Endothelial cell of umbilical vein (primary cell): ENCODE measurements at regions not wholly inside any gene's neighbourhood (a gene's known extent, or its start where the extent isn't known, plus 50 kb on each side); places are given as distances from the start of the nearest gene placed in this dataset.

Experiments used
- BruUV-seq: library from RNA; stranded (reverse); fragments of 400-500 nt; replicated peaks from 2 replicates; lab custom pipeline; 2021; lab: Mats Ljungman, UMichigan
- CTCF ChIA-PET: fragments of 300-600, 350-600 bp; sonication (Branson Sonifier 250); formaldehyde crosslinking; loops from one replicate; lab custom pipeline; 2021; ENCODE audit warnings: antibody characterized with exemption, inconsistent platforms; lab: Charles Lee
- POLR2A ChIA-PET: fragments of 300-600, 350-600 bp; sonication (Branson Sonifier 250); formaldehyde crosslinking; loops from one replicate; lab custom pipeline; 2021; ENCODE audit warnings: antibody characterized with exemption, inconsistent platforms; lab: Charles Lee
- DNase-seq: peaks from one replicate; pipeline ENCODE4 v3.0.0-alpha.2; 2011; ENCODE audit warnings: low read depth, low spot score
- FAIRE-seq: peaks from 2 replicates; lab custom pipeline; 2011; peaks lifted over from hg19 to GRCh38; lab: Jason Lieb, UNC
- H2AFZ ChIP-seq: 2 replicates; pipeline ENCODE4 v1.6.0; 2012; ENCODE audit warnings: low read depth, low read length, control low read depth, inconsistent platforms
- H3K27ac ChIP-seq: 2 replicates; pipeline ENCODE4 v1.5.1; 2011; ENCODE audit warnings: low read depth, mild to moderate bottlenecking, control low read depth, low read length, moderate library complexity; ENCODE audit not compliant: insufficient read depth
- H3K27me3 ChIP-seq, 2 experiments: 2 replicates each; pipeline versions ENCODE4 v1.6.0 to v1.6.1; 2011; ENCODE audit warnings: low read length in 2 of 2, mixed read lengths in 1 of 2; ENCODE audit not compliant: control insufficient read depth in 2 of 2, insufficient read depth in 2 of 2
- H3K36me3 ChIP-seq, 2 experiments: 2 replicates in 1 of 2; 3 replicates in 1 of 2; pipeline ENCODE4 v1.5.1; 2011; ENCODE audit warnings: low read length in 2 of 2, mild to moderate bottlenecking in 1 of 2, moderate library complexity in 1 of 2; ENCODE audit not compliant: control insufficient read depth in 2 of 2, insufficient read depth in 2 of 2; ENCODE audit errors: extremely low read depth in 1 of 2
- H3K4me1 ChIP-seq: 3 replicates; pipeline ENCODE4 v1.5.1; 2011; ENCODE audit warnings: mild to moderate bottlenecking, low read length; ENCODE audit not compliant: control insufficient read depth, insufficient read depth; ENCODE audit errors: extremely low read depth
- H3K4me2 ChIP-seq: 2 replicates; pipeline ENCODE4 v1.6.1; 2011; ENCODE audit warnings: low read length, control low read depth, mixed read lengths; ENCODE audit not compliant: insufficient read depth
- H3K4me3 ChIP-seq, 3 experiments: fragments of 200-600 bp in 1 of 3; sonication (generic), shearing (Covaris generic) in 1 of 3; replicated peaks in 1 of 3; 2 replicates each; pipeline ENCODE4 v1.5.1; 2011 to 2016; ENCODE audit warnings: control low read depth in 3 of 3, low read length in 3 of 3, mild to moderate bottlenecking in 2 of 3, inconsistent platforms in 1 of 3, low read depth in 1 of 3, moderate library complexity in 1 of 3; ENCODE audit not compliant: insufficient read depth in 1 of 3
- H3K79me2 ChIP-seq: 2 replicates; pipeline ENCODE4 v1.6.0; 2012; ENCODE audit warnings: low read length, inconsistent platforms; ENCODE audit not compliant: control insufficient read depth, insufficient read depth
- H3K9ac ChIP-seq: replicated peaks from 2 replicates; pipeline ENCODE3; 2011; ENCODE audit warnings: low read length, control low read depth; ENCODE audit not compliant: insufficient read depth; ENCODE audit errors: extremely low read depth
- H3K9me1 ChIP-seq: replicated peaks from 3 replicates; pipeline ENCODE4 v1.6.0; 2011; ENCODE audit warnings: mild to moderate bottlenecking, low read length; ENCODE audit not compliant: control insufficient read depth, insufficient read depth; ENCODE audit errors: extremely low read depth
- H3K9me3 ChIP-seq: replicated peaks from 2 replicates; pipeline ENCODE4 v1.5.1; 2012; ENCODE audit warnings: low read length, inconsistent platforms; ENCODE audit not compliant: control insufficient read depth, insufficient read depth
- H4K20me1 ChIP-seq: replicated peaks from 2 replicates; pipeline ENCODE3; 2011; ENCODE audit warnings: mild to moderate bottlenecking, low read length; ENCODE audit not compliant: control insufficient read depth, insufficient read depth; ENCODE audit errors: extremely low read depth
- EZH2 ChIP-seq: IDR thresholded peaks from 2 replicates; pipeline ENCODE4 v1.6.1; 2012; ENCODE audit warnings: borderline replicate concordance, low read depth, mild to moderate bottlenecking, moderate library complexity, low read length, inconsistent platforms; ENCODE audit not compliant: severe bottlenecking
- FOS ChIP-seq: IDR thresholded peaks from 2 replicates; pipeline ENCODE4 v1.6.1; 2011; ENCODE audit warnings: mild to moderate bottlenecking, low read length, moderate library complexity, borderline replicate concordance; ENCODE audit not compliant: insufficient read depth
- GATA2 ChIP-seq: IDR thresholded peaks from 2 replicates; pipeline ENCODE4 v1.7.0; 2011; ENCODE audit warnings: low read depth, mild to moderate bottlenecking, moderate library complexity, mixed read lengths, low read length; ENCODE audit not compliant: insufficient read length, insufficient read depth
- JUN ChIP-seq: IDR thresholded peaks from 2 replicates; pipeline ENCODE4 v1.6.1; 2011; ENCODE audit warnings: borderline replicate concordance, low read depth; ENCODE audit not compliant: insufficient read length, insufficient read depth
- MAX ChIP-seq: IDR thresholded peaks from 2 replicates; pipeline ENCODE4 v1.6.1; 2011; ENCODE audit not compliant: insufficient read depth, insufficient read length
- MYC ChIP-seq: IDR thresholded peaks from one replicate; pipeline ENCODE4 v1.6.1; 2011; ENCODE audit warnings: mild to moderate bottlenecking, low read depth, low read length
- POLR2A ChIP-seq: IDR thresholded peaks from 2 replicates; pipeline ENCODE4 v1.6.1; 2012; ENCODE audit warnings: low read depth, mild to moderate bottlenecking, control low read depth, low read length
- POLR2AphosphoS5 ChIP-seq: IDR thresholded peaks from 2 replicates; pipeline ENCODE4 v1.6.1; 2012; ENCODE audit warnings: low read depth, mild to moderate bottlenecking, control low read depth, low read length, moderate library complexity; ENCODE audit not compliant: insufficient read depth
- dilution Hi-C: fragments of 300-500 bp; cut with MboI; formaldehyde crosslinking; loops from one replicate; pipeline ENCODE4 v1.15.0; 2019; ENCODE audit warnings: low sequenced_read_pairs; ENCODE audit not compliant: extremely low pct_ligation_motif_present
- intact Hi-C: fragments of 100-400 bp; cut with micrococcal nuclease; formaldehyde crosslinking; loops from one replicate; pipeline ENCODE4 v1.10.0; 2022
- TF ChIP-seq, protein P1 (sequence below), 2 donors: IDR thresholded peaks; 1 replicate in 1 of 2; 2 replicates in 1 of 2; pipeline ENCODE4 v1.5.1; 2011; ENCODE audit warnings: low read length in 2 of 2, mild to moderate bottlenecking in 2 of 2, moderate library complexity in 2 of 2, control low read depth in 1 of 2, inconsistent platforms in 1 of 2, low read depth in 1 of 2; ENCODE audit not compliant: insufficient read depth in 1 of 2; ENCODE audit errors: extremely low read depth in 1 of 2

- no peak for TF ChIP-seq MYC
- H3K27me3 ChIP-seq, result no peaks in the 10 kb centered on the region
- no peaks in the 10 kb centered on the region for H4K20me1 ChIP-seq
- H3K4me2 ChIP-seq, result no peak overlapping the region
- ChIA-PET POLR2A (no interaction called here), CTCF (no interaction called here)
- no peak overlapping the region for H3K4me3 ChIP-seq
- DNase-seq (no peak), FAIRE-seq (no peak)
- intact Hi-C loops, result no loop called here
- dilution Hi-C loops, result no loop called here
- no peak overlapping the region for H2AFZ ChIP-seq
- H3K9ac ChIP-seq, result no peak overlapping the region
- H3K9me1 ChIP-seq, result no peaks in the 10 kb centered on the region
- H3K27ac ChIP-seq, result no peak overlapping the region
- no peaks in the 10 kb centered on the region for H3K36me3 ChIP-seq
- peaks cover 7% of the 10 kb centered on the region for H3K9me3 ChIP-seq
- H3K79me2 ChIP-seq, result no peaks in the 10 kb centered on the region
- H3K4me1 ChIP-seq, result no peaks in the 10 kb centered on the region
- BruUV-seq, result no TSS peak
These were observed 1938.5 kb upstream of the DEFB115 start for GRCh38 chr20:29318871-29319461.

DNA sequence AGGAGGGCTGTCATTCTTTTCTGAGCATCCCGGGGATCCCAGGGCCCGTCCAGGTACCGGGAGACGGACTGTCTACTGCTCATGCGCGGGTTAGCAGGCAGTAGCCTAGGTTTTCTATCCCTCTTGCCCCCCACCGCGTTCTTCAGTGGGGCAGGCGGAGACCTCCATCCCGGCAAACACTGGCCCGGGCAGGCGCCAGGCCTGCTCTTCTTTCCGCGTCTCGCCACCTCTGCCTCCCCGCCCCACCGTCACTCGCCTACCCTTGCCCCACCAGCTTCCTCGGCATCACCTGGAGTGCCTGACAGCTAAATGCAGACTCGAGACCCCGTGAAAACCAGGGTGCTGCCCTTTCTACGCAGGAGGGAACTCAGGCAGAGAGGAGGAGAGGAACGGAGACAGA lies 1937.7 kb upstream of the DEFB115 start:
- H3K79me2 ChIP-seq, result no peaks in the 10 kb centered on the region

More for the DNA sequence above, 1937.7 kb upstream of the DEFB115 start:
- DNase-seq, result no peak
- Histone ChIP-seq H3K9me1 (no peaks in the 10 kb centered on the region), H3K27ac (no peak overlapping the region), H3K36me3 (no peaks in the 10 kb centered on the region), H3K9me3 (peaks cover 4% of the 10 kb centered on the region), H3K27me3 (no peaks in the 10 kb centered on the region), H4K20me1 (no peaks in the 10 kb centered on the region), H3K4me1 (no peaks in the 10 kb centered on the region), H3K9ac (no peak overlapping the region), H3K4me2 (no peak overlapping the region), H2AFZ (no peak overlapping the region), H3K4me3 (no peak overlapping the region)
- dilution Hi-C loops, result no loop called here
- ChIA-PET CTCF (no interaction called here), POLR2A (no interaction called here)
- intact Hi-C loops, result no loop called here
- FAIRE-seq, result no peak
- BruUV-seq, result no TSS peak
- TF ChIP-seq, protein P1, sequence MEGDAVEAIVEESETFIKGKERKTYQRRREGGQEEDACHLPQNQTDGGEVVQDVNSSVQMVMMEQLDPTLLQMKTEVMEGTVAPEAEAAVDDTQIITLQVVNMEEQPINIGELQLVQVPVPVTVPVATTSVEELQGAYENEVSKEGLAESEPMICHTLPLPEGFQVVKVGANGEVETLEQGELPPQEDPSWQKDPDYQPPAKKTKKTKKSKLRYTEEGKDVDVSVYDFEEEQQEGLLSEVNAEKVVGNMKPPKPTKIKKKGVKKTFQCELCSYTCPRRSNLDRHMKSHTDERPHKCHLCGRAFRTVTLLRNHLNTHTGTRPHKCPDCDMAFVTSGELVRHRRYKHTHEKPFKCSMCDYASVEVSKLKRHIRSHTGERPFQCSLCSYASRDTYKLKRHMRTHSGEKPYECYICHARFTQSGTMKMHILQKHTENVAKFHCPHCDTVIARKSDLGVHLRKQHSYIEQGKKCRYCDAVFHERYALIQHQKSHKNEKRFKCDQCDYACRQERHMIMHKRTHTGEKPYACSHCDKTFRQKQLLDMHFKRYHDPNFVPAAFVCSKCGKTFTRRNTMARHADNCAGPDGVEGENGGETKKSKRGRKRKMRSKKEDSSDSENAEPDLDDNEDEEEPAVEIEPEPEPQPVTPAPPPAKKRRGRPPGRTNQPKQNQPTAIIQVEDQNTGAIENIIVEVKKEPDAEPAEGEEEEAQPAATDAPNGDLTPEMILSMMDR (IDR thresholded peaks at IDR 0.05; ENCODE audit: extremely low read depth in 1 of 2, insufficient read depth in 1 of 2, low read depth in 1 of 2, low read length in 2 of 2), result no peak
- TF ChIP-seq FOS (no peak), POLR2A (no peak), EZH2 (no peak), MYC (no peak), GATA2 (no peak), JUN (no peak), POLR2AphosphoS5 (no peak), MAX (no peak)
